ENCODE measurements at regions not wholly inside any gene's neighbourhood (a gene's known extent, or its start where the extent isn't known, plus 50 kb on each side); places are given as distances from the start of the nearest gene placed in this dataset.
A peak's percentile ranks its signal among the peaks of the same experiment; 100 is the strongest.

DNA sequence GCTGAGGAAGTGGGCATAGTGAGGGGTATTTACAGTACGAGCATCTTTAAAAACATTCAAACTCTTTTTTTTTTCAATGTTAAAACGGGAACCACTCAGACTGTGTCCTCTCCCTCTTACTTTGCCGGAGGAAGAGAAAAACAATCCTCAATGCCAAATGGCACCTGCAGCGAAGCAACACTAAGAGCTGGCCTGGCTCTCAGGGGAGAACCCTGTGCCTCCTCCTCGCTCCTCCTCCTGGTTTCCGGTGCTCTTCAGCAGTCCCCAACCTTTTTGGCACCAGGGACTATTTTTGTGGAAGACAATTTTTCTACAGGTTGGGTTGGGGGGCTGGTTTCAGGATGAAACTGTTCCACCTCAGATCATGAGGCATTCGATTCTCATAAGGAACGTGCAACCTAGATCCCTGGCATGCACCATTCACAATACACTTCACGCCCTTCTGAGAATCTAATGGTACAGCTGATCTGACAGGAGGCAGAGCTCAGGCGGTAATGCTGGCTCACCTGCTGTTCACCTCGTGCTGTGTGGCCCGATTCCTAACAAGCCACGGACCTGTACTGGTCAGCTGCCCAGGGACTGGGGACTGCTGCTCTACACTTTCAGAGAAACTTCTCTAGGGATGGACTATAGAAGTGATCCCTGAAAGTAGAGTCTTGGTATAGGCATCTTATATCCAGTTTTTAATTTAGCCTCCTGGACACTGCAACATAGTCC lies 404.1 kb downstream of the RAPGEF2 start:
- no peak overlapping the region for H3K27ac Mint-ChIP-seq (ENCODE audit: unreplicated experiment)

DNA sequence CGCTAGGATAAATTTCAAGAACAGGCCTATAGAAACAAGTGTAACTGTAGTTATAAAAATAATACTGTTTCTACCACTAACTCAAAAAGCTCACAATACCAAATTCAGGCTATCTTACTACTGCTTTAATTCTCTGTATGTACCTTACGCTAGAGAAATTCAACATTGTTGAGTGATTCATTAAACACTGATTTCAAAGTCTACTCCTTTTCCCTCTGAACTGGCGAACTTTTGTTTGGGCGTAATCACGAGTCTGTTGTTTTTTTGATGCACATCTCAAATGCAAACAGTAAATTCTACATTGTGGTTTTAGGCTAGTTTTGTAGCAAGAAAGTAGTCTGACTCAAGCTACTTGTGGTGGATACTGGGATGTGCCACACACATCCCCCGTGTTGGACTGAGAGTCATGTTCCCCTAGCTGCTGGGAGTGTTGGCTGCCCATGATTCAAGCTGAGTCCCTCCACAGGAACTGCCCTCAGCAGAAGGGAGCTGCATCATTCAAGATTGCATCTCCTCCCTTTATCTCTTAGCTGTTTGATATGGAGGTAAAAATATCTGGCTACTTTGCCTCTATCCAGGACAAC lies 406.1 kb downstream of the RAPGEF2 start:
- TF ChIP-seq, protein P1, sequence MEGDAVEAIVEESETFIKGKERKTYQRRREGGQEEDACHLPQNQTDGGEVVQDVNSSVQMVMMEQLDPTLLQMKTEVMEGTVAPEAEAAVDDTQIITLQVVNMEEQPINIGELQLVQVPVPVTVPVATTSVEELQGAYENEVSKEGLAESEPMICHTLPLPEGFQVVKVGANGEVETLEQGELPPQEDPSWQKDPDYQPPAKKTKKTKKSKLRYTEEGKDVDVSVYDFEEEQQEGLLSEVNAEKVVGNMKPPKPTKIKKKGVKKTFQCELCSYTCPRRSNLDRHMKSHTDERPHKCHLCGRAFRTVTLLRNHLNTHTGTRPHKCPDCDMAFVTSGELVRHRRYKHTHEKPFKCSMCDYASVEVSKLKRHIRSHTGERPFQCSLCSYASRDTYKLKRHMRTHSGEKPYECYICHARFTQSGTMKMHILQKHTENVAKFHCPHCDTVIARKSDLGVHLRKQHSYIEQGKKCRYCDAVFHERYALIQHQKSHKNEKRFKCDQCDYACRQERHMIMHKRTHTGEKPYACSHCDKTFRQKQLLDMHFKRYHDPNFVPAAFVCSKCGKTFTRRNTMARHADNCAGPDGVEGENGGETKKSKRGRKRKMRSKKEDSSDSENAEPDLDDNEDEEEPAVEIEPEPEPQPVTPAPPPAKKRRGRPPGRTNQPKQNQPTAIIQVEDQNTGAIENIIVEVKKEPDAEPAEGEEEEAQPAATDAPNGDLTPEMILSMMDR (conservative IDR thresholded peaks at IDR 0.05): no peak
- Mint-ChIP-seq H3K9me3 (peaks cover 9% of the 10 kb centered on the region), H3K4me3 (no peak overlapping the region), H3K4me1 (peaks cover 14% of the 10 kb centered on the region), H3K36me3 (ENCODE audit: low read depth) (no peaks in the 10 kb centered on the region), H3K27ac (ENCODE audit: unreplicated experiment) (no peak overlapping the region), H3K27me3 (ENCODE audit: low read depth) (peaks cover 2% of the 10 kb centered on the region)
- DNase-seq (ENCODE audit: low read depth, low spot score): no peak

More for the DNA sequence above, 404.1 kb downstream of the RAPGEF2 start:
- Mint-ChIP-seq H3K4me3 (no peak overlapping the region), H3K4me1 (peaks cover 28% of the 10 kb centered on the region), H3K36me3 (ENCODE audit: low read depth) (no peaks in the 10 kb centered on the region), H3K27me3 (ENCODE audit: low read depth) (peaks cover 13% of the 10 kb centered on the region), H3K9me3 (peaks cover 6% of the 10 kb centered on the region)
- TF ChIP-seq, protein P1 (conservative IDR thresholded peaks at IDR 0.05): no peak
- DNase-seq (ENCODE audit: low read depth, low spot score): no peak

DNA sequence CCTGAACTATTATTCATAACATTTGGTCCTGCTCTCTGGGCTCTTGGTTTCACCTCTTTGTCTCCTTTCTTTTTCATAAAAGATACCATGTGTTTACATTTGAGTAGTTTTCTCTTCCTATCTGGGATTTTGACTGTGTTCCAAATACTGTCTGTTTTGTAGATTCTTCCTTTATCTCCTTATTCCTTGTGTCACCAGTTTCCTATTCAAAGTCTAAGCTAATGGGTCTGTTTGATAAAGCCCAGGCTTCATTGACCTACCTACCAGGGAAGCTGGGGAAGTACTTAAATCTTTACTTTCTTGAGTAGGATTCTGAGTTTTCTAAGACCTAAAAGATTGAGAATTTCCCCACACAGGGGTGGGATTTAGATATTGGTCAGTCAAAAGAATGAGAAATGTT lies 409.5 kb downstream of the RAPGEF2 start:
- Mint-ChIP-seq H3K36me3 (ENCODE audit: low read depth) (no peaks in the 10 kb centered on the region), H3K9me3 (peaks cover 9% of the 10 kb centered on the region), H3K4me1 (no peaks in the 10 kb centered on the region), H3K27me3 (ENCODE audit: low read depth) (no peaks in the 10 kb centered on the region), H3K27ac (ENCODE audit: unreplicated experiment) (no peak overlapping the region), H3K4me3 (no peak overlapping the region)
- DNase-seq (ENCODE audit: low read depth, low spot score): no peak
- TF ChIP-seq, protein P1 (conservative IDR thresholded peaks at IDR 0.05): no peak

DNA sequence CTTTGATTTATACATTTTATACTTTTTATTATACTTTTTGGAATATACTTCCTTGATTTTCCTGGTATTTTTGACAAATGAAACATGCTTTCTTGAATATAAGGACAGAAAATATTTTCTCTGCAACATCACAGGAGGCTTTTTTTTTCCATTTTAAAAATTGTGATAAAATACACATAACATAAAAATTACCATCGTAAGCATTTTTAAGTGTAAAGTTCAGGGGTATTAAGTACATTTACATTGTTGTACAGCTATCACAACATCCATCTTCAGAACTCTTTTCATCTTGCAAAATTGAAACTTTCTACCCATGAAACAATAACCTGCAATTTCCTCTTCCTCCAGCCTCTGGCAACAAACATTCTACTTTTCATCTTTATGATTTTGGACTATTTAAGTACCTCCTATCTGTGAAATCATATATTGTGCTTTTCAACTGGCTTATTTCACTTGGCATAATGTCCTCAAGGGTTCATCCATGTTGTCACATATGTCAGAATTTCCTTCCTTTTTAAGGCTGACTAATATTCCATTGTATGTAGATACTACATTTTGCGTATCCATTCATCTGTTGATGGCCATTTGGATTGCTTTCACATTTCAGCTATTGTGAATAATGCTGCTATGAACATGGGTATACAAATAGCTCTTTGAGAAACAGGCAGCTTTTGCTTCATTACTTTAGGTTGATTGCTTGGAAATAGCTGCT lies 412.6 kb downstream of the RAPGEF2 start:
- H3K27ac Mint-ChIP-seq (ENCODE audit: unreplicated experiment): peak overlapping the region; percentile 15
- DNase-seq (ENCODE audit: low read depth, low spot score): no peak
- TF ChIP-seq, protein P1 (conservative IDR thresholded peaks at IDR 0.05): no peak
- H3K9me3 Mint-ChIP-seq: peaks cover 6% of the 10 kb centered on the region
- no peaks in the 10 kb centered on the region for H3K27me3 Mint-ChIP-seq (ENCODE audit: low read depth)
- H3K4me3 Mint-ChIP-seq: no peak overlapping the region
- no peaks in the 10 kb centered on the region for H3K36me3 Mint-ChIP-seq (ENCODE audit: low read depth)
- H3K4me1 Mint-ChIP-seq: peaks cover 4% of the 10 kb centered on the region

DNA sequence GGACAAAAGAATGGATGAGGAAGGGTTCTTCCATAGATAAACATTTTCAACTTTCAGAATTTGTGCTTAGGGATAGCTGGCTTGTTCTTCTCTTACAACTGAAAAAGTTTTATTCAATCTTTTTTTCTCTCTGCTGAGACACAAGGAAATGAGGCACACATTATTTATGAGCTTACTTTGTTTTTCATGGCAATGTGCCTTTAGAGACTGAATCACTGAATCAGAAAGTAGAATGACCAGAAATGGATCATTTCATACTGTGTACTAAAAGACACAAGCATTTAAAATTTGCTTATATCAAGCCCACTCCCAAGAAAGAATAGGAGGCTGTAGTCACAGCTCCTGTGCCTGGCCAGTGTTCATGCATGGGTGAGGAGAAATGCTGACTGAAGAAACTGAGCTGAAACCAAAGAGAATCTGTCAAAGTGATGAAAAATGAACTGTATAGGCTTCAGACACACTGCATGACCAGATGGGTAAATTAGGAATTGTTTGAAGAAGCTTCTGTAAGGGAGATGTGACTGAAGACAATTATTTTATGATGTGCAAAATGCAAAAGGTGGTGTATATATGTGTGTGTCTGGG lies 413.8 kb downstream of the RAPGEF2 start:
- Mint-ChIP-seq H3K36me3 (ENCODE audit: low read depth) (peaks cover 2% of the 10 kb centered on the region), H3K27ac (ENCODE audit: unreplicated experiment) (no peak overlapping the region), H3K4me1 (peaks cover 4% of the 10 kb centered on the region), H3K9me3 (peaks cover 6% of the 10 kb centered on the region), H3K4me3 (no peak overlapping the region), H3K27me3 (ENCODE audit: low read depth) (no peaks in the 10 kb centered on the region)
- TF ChIP-seq, protein P1 (conservative IDR thresholded peaks at IDR 0.05): no peak
- DNase-seq (ENCODE audit: low read depth, low spot score): no peak

Data from neural crest cell (in vitro differentiated cells).